ENCODE measurements at regions not wholly inside any gene's neighbourhood (a gene's known extent, or its start where the extent isn't known, plus 50 kb on each side); places are given as distances from the start of the nearest gene placed in this dataset.

DNA sequence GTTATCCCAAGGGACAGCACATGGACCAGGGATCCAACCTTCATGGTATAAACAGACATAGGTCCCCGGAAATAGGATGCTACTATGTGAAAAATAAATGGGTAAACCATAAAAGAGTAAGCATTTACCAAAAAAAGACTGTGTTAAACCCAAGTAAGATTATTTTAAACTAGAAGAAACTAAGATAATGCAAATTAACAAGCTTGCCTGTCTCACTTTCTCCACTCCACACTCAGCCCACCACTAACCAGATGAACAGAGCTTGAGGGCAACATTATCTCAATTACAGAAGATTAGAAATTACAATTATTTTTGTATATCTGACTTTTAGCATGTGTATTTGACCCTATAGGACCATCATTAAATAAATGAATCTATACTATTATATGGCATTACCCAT is 117.2 kb upstream of the CAV2 start:
- TF ChIP-seq, protein P1, sequence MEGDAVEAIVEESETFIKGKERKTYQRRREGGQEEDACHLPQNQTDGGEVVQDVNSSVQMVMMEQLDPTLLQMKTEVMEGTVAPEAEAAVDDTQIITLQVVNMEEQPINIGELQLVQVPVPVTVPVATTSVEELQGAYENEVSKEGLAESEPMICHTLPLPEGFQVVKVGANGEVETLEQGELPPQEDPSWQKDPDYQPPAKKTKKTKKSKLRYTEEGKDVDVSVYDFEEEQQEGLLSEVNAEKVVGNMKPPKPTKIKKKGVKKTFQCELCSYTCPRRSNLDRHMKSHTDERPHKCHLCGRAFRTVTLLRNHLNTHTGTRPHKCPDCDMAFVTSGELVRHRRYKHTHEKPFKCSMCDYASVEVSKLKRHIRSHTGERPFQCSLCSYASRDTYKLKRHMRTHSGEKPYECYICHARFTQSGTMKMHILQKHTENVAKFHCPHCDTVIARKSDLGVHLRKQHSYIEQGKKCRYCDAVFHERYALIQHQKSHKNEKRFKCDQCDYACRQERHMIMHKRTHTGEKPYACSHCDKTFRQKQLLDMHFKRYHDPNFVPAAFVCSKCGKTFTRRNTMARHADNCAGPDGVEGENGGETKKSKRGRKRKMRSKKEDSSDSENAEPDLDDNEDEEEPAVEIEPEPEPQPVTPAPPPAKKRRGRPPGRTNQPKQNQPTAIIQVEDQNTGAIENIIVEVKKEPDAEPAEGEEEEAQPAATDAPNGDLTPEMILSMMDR (IDR thresholded peaks at IDR 0.05), result no peak
- TF ChIP-seq POLR2A (IDR thresholded peaks at IDR 0.05), result no peak

Data from uterus (tissue), 2 donors.